Neuron (in vitro differentiated cells): ENCODE measurements at regions not wholly inside any gene's neighbourhood (a gene's known extent, or its start where the extent isn't known, plus 50 kb on each side); places are given as distances from the start of the nearest gene placed in this dataset.

ENCODE experiments used
- H2AFZ ChIP-seq: one replicate; pipeline ENCODE4 v1.6.1; 2013; ENCODE audit warnings: low read depth, mild to moderate bottlenecking, inconsistent platforms, low read length, moderate library complexity
- H3K27me3 ChIP-seq: one replicate; pipeline ENCODE4 v1.6.1; 2013; ENCODE audit warnings: low read length; ENCODE audit not compliant: insufficient read depth
- H3K36me3 ChIP-seq: one replicate; pipeline ENCODE4 v1.6.1; 2013; ENCODE audit warnings: low read length; ENCODE audit not compliant: insufficient read depth
- H3K4me1 ChIP-seq: one replicate; pipeline ENCODE4 v1.6.1; 2013; ENCODE audit warnings: low read length; ENCODE audit not compliant: insufficient read depth
- H3K4me3 ChIP-seq: 2 replicates; pipeline ENCODE4 v1.5.1; 2013; ENCODE audit warnings: mild to moderate bottlenecking, low read length, moderate library complexity
- H3K9me3 ChIP-seq: one replicate; pipeline ENCODE4 v1.6.1; 2013; ENCODE audit warnings: low read length

- no peaks in the 10 kb centered on the region for H3K36me3 ChIP-seq
- H3K9me3 ChIP-seq, result no peaks in the 10 kb centered on the region
- no peak overlapping the region for H3K4me3 ChIP-seq
- no peaks in the 10 kb centered on the region for H3K4me1 ChIP-seq
- H3K27me3 ChIP-seq, result no peaks in the 10 kb centered on the region
- no peak overlapping the region for H2AFZ ChIP-seq
Observed at GRCh38 chr4:159722052-159722451, 619.2 kb downstream of the RAPGEF2 start.

GRCh38 chr4:159722918-159723317 is 620.0 kb downstream of the RAPGEF2 start:
- H3K36me3 ChIP-seq, result no peaks in the 10 kb centered on the region
- no peaks in the 10 kb centered on the region for H3K4me1 ChIP-seq
- H2AFZ ChIP-seq, result no peak overlapping the region
- no peak overlapping the region for H3K4me3 ChIP-seq
- no peaks in the 10 kb centered on the region for H3K27me3 ChIP-seq
- no peaks in the 10 kb centered on the region for H3K9me3 ChIP-seq

- H3K4me3 ChIP-seq, result no peak overlapping the region
- H3K9me3 ChIP-seq, result no peaks in the 10 kb centered on the region
- H2AFZ ChIP-seq, result no peak overlapping the region
- H3K36me3 ChIP-seq, result no peaks in the 10 kb centered on the region
- no peaks in the 10 kb centered on the region for H3K27me3 ChIP-seq
- H3K4me1 ChIP-seq, result no peaks in the 10 kb centered on the region
Observed at GRCh38 chr4:159723341-159724048, 620.6 kb downstream of the RAPGEF2 start.

- no peaks in the 10 kb centered on the region for H3K27me3 ChIP-seq
- no peaks in the 10 kb centered on the region for H3K36me3 ChIP-seq
- no peak overlapping the region for H3K4me3 ChIP-seq
- no peaks in the 10 kb centered on the region for H3K4me1 ChIP-seq
- H3K9me3 ChIP-seq, result no peaks in the 10 kb centered on the region
- H2AFZ ChIP-seq, result no peak overlapping the region
Observed at GRCh38 chr4:159725571-159725970, 622.7 kb downstream of the RAPGEF2 start.

DNA sequence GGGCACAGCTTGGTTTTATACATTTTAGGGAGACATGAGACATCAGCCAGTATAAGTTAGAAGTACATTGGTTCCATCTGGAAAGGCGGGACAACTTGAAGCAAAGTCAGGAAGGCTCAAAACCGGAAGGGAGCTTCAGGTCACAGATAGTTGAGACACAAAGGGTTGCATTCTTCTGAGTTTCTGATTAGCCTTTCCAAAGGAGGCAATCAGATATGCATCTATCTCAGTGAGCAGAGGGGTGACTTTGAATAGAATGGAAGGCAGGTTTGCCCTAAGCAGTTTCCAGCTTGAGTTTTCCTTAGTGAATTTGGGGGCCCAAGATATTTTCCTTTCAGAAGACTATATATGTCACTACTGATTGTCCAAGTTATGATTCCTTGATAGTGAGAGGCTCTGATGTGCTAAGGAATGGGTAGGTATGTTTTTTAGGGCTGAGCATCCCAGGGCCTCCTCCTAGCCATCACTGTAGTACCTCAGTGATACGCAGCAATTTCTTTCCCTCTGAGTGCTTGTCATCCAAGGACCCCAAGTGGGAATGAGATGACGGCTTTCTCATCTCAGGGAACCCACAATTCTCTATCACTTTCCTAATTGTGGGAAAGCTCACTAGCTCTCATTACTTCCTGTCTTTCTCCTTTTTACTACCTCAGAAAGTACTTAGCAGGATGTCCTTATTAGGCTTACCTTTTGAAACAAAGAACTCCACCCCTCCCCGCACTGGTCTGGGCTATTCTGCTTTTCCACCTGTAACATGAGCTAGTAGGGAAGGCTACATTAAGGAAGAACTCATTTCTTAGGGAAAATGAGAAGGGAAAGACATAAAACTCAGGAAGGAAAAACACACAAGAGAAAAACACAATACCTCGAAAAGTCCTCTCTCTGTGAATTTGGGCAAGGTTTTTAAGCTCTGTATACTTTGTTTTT is 632.7 kb downstream of the RAPGEF2 start:
- no peaks in the 10 kb centered on the region for H3K36me3 ChIP-seq
- H2AFZ ChIP-seq, result no peak overlapping the region
- no peaks in the 10 kb centered on the region for H3K27me3 ChIP-seq
- H3K4me1 ChIP-seq, result no peaks in the 10 kb centered on the region
- no peaks in the 10 kb centered on the region for H3K9me3 ChIP-seq
- H3K4me3 ChIP-seq, result no peak overlapping the region

- Histone ChIP-seq H3K36me3 (no peaks in the 10 kb centered on the region), H3K4me3 (no peak overlapping the region), H3K9me3 (no peaks in the 10 kb centered on the region)
Observed at GRCh38 chr4:159736411-159736810, 633.5 kb downstream of the RAPGEF2 start.

GRCh38 chr4:159743971-159744370 is 641.1 kb downstream of the RAPGEF2 start:
- no peaks in the 10 kb centered on the region for H3K27me3 ChIP-seq
- no peaks in the 10 kb centered on the region for H3K9me3 ChIP-seq

More at GRCh38 chr4:159736411-159736810, 633.5 kb downstream of the RAPGEF2 start:
- Histone ChIP-seq H3K27me3 (no peaks in the 10 kb centered on the region), H2AFZ (no peak overlapping the region), H3K4me1 (no peaks in the 10 kb centered on the region)

GRCh38 chr4:159747983-159748382 is 645.1 kb downstream of the RAPGEF2 start:
- H3K36me3 ChIP-seq, result no peaks in the 10 kb centered on the region
- H3K9me3 ChIP-seq, result no peaks in the 10 kb centered on the region
- H3K4me3 ChIP-seq, result no peak overlapping the region
- no peaks in the 10 kb centered on the region for H3K27me3 ChIP-seq
- no peaks in the 10 kb centered on the region for H3K4me1 ChIP-seq
- no peak overlapping the region for H2AFZ ChIP-seq

More at GRCh38 chr4:159743971-159744370, 641.1 kb downstream of the RAPGEF2 start:
- no peak overlapping the region for H2AFZ ChIP-seq
- H3K4me3 ChIP-seq, result no peak overlapping the region
- H3K36me3 ChIP-seq, result no peaks in the 10 kb centered on the region
- no peaks in the 10 kb centered on the region for H3K4me1 ChIP-seq

DNA sequence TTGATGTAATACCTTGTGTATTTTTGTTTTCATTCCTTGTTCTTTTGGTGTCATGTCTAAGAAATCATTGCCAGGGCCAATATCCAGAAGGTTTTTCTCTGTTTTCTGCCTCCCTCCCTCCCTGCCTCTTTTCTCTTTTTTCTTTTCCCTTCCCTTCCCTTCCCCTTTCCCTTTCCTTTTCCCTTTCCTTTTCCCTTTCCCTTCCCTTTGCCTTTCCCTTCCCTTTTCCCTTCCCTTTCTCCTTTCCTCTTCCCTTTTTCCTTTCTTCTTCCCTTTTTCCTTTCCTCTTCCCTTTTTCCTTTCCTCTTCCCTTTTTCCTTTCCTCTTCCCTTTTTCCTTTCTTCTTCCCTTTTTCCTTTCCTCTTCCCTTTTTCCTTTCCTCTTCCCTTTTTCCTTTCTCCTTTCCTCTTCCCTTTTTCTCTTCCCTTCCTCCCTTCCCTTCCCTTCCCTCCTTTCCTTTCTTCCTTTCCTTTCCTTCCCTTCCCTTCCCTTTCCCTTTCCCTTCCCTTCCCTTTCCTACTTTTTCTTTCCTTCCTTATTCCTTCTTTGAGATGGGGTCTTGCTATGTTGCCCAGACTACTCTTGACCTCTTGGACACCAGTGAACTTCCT is 646.1 kb downstream of the RAPGEF2 start:
- H3K36me3 ChIP-seq, result no peaks in the 10 kb centered on the region
- no peaks in the 10 kb centered on the region for H3K27me3 ChIP-seq
- H3K4me1 ChIP-seq, result no peaks in the 10 kb centered on the region

DNA sequence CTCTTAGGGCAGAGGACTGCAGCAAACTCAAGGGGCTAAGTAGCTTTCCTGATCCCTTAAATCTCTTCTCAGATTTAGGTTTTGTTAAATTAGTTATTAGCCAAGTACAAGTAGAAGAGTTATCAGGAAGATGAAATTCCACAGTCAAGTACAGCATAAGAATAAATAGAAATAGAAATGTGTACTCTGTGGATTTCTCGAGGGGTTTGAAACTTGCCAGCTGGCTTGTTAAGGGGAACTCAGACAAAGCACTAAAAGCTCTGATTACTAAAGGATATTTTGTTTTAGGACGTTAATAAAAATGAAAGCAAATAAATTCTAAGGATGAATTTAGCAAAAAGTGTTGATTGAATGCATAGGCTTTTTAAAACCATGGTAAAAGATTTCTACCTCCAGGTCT is 654.6 kb downstream of the RAPGEF2 start:
- no peak overlapping the region for H2AFZ ChIP-seq
- no peaks in the 10 kb centered on the region for H3K27me3 ChIP-seq
- no peaks in the 10 kb centered on the region for H3K9me3 ChIP-seq
- H3K4me3 ChIP-seq, result no peak overlapping the region
- no peaks in the 10 kb centered on the region for H3K4me1 ChIP-seq
- H3K36me3 ChIP-seq, result no peaks in the 10 kb centered on the region

More for the DNA sequence above, 646.1 kb downstream of the RAPGEF2 start:
- no peaks in the 10 kb centered on the region for H3K9me3 ChIP-seq
- H3K4me3 ChIP-seq, result no peak overlapping the region
- no peak overlapping the region for H2AFZ ChIP-seq

DNA sequence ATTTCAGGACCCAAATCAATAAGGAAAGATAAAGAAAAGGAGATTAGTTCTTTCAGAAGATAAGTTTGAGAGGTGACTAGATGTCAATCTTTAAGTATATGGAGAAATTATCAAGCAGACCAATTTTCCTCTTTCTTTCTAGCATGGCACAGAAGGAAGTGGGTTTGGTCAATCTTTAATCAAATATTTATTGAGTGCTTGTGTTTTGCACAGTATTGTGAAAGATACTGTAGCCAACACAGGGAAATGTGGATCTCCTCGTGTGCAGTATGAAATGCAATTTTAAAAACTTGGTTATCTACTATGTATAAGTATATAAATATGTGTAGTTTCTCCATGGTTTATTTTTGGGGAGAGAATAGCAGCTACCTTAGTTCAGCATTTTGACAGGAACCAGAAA is 655.2 kb downstream of the RAPGEF2 start:
- Histone ChIP-seq H3K27me3 (no peaks in the 10 kb centered on the region), H3K4me1 (no peaks in the 10 kb centered on the region), H3K4me3 (no peak overlapping the region), H3K9me3 (no peaks in the 10 kb centered on the region), H2AFZ (no peak overlapping the region), H3K36me3 (no peaks in the 10 kb centered on the region)

DNA sequence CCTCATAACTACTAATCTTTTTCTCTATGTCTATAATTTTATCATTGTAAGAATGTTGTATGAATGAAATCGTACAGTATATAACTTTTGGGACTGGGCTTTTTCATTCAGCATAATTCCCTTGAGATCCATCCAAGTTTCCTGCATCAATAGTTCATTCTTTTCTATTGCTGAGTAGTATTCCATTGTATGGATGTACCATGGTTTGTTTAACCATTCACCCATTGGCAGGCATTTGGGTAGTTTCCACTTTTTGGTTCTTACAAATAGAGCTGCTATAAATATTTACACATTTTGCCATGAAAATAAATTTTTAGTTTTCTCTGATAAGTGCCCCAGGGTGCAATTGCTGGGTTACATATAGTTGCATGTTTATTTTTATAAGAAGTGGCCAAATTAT is 659.8 kb downstream of the RAPGEF2 start:
- Histone ChIP-seq H3K27me3 (no peaks in the 10 kb centered on the region), H3K4me1 (peaks cover 2% of the 10 kb centered on the region), H3K36me3 (no peaks in the 10 kb centered on the region), H3K9me3 (no peaks in the 10 kb centered on the region), H3K4me3 (no peak overlapping the region), H2AFZ (no peak overlapping the region)

DNA sequence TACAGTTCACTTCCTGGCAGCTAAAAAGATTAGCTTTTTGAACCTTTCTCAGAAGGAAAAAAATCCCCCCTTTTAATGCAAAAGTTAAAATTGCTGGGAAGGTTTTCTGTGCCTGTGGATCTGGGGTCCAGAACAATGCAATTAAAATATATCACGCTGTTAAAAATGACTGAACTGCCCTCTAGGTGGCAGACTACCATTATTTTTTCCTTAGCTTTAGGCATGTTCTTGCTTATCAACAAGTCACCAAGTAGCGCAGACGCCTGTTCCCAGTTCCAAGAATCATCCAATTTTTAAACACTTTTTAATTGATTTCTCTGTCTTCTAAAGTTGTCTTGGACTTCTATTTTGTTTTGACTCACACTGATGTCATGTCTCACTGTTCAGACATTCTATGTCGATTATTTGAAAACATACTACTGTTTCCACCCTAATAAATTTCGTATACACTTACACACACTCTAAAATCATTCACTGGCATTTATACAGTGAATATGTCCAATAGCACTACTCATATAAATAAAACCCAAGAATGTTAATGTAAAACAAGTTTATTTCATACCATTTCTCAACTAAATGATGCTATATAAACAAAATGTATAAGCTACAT is 661.6 kb downstream of the RAPGEF2 start:
- Histone ChIP-seq H3K9me3 (no peaks in the 10 kb centered on the region), H3K36me3 (no peaks in the 10 kb centered on the region), H3K4me1 (peaks cover 2% of the 10 kb centered on the region), H3K4me3 (no peak overlapping the region), H2AFZ (no peak overlapping the region), H3K27me3 (no peaks in the 10 kb centered on the region)
